Fibroblast of skin of left quadriceps (primary cell): ENCODE measurements at regions not wholly inside any gene's neighbourhood (a gene's known extent, or its start where the extent isn't known, plus 50 kb on each side); places are given as distances from the start of the nearest gene placed in this dataset.
"Not testable (repeated sequence)": the region's sequence is repeated elsewhere in the genome, so short reads cannot be mapped to it uniquely, and the experiment has no call there.

Experiments used
- DNase-seq, 2 experiments: peaks; one replicate each; pipeline ENCODE4 v3.0.0-alpha.2; 2013; ENCODE audit warnings: low read depth in 2 of 2

DNA sequence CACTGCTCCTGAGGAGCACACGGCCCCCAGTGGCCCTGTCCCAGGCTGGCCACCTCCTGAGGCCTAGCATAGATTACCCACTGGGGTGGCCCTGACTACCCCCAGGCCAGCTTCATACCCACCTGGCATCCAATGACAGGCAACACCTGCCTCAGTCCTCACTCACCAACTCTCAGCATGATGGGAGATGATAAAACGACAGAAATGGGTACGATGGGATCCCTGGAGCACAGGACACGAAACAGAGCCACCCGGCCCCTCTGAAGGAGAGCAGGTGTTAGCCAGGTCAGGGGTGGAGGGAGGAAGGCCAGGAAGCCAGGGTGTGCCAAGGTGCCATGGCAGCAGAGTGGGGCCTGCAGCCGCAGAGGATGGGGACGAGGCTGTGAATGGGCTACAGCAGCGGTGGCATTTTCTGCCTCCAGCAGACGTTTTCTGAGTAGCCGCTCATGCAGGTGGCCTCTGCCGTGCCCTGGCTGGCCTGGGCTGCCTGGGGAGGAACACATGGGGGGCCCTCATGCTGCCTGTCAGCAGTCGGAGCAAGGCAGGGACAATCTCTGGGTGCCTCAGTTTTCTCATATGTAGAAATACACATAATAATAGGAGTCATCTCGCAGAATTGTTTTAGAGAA lies 50.2 kb upstream of the FGF3 start:
- DNase-seq = no peak

DNA sequence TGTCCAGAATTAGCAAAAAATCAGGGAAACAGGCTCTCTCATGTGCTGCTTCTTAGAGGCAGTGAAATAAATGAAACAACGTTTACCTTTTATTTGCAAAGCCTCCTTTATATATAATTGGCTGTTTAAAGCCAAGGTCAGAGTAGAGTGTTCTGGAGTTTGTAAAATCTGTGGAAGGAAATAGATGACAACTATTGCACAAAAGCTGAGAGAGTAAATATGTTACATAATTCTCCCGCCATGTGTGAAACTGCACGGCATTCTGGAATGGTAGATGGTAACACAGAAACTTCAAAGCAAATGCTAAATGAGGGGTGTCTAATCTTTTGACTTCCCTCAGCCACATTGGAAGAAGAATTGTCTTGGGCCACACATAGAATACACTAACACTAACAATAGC lies 51.5 kb upstream of the FGF3 start:
- no peak for DNase-seq

DNA sequence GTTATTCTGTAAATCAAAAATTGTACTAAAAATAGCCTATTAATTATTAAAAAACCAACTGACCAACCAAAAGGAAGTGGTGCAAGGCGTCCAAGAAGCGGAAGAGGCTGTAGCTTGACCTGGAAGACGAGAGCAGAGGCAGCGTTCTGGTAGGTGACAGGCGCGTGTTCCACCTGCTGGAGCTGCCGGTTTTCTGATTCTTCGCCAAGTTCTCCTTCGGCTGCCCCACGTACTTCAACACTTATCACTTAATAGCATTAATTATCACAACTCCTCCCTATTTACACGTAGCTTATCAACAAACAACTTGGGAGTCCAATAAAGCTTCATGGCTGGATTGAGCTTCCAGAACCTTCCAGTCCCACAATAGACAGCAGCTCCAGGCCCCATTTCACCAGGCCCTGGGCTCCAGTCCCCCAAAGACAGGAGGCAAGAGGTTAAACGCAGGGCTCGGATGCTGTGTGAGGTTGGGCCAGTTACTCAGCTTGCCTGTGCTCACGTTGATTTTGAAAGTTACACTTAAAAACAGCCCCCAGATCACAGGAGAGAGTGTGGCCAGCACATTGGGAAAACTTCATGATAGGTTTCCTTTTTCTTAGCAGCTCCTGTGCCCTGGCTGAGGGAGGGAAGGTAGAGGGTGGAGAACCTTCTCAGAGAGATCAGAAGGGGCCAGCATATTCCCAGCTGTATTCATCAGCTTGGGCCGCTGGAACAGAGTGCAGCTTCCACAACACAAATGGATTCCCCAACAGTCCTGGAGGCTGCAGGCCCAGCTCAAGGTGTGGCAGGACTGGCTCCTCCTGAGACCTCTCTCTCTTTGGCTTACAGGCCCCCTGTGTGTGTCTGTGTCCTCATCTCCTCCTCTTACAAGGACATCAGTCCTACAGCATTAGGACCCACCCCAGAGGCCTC lies 54.2 kb upstream of the FGF3 start:
- no peak for DNase-seq

DNA sequence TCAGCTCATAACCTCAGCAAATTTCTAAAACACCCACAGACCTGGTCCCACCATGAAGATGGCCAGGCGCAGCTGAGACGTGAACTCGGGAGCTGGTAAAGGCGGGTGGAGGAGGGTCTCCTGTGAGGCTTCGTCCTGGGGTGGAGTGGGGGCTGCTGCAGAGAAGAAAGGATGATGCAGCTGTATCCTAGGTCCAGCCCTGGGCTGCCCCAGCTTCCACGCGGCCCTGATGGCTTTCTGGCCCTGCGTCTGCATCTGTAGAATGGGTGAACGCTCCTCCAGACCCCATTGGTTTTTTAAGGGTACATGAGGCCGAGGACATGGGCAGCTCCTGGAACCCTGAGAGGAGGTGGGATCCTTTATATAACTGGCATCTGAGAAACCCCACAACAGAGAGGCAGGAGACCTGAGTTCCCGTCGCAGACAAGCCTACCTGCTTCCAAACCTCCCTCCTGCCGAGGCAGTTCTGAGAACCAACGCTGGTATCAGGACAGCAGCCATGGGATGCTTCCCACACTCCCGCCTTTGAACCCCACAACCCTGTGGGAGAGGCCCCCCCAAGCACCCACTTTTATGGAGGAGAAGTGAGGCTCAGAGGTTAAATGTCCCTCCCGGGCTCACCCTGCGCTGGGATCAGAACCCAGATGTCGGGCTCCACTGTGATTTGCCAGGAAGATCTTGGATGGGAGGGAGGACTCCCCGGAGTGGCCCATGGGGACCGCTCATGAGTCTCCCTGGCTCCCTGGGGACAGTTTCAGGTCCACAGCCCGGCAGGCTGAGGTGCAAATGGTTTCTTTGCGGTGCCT lies 55.2 kb upstream of the FGF3 start:
- DNase-seq = no peak

DNA sequence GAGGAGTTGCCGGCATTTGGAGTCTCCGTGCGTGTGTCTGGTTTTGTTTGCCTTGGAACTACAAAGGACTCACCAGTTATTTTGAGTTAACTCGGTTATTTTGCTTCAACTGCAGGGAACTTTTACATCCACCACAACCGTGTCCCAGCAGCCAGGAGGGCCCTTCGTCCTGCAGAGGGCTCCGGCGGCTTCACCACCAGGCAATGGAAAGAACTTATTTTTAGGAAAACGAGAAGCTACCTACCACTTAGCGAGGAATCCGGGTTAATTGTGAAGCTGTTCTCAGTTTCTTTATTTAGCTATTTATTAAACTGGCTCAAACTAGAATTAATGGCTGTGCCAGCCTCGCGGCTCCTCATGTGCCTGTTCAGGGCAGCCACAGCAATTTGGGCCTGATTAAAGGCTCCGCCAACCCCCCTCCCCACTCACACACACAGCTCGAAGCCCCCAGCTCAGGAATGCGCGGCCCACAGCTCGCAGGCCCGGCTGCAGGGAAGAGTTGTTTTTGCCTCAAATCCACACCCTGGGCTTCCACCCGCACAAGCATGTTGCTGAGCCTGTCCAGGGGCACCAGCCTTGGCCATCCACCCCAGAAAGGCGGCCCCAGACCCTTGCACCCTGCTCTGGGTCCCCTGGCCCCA lies 55.9 kb upstream of the FGF3 start:
- no peak for DNase-seq

DNA sequence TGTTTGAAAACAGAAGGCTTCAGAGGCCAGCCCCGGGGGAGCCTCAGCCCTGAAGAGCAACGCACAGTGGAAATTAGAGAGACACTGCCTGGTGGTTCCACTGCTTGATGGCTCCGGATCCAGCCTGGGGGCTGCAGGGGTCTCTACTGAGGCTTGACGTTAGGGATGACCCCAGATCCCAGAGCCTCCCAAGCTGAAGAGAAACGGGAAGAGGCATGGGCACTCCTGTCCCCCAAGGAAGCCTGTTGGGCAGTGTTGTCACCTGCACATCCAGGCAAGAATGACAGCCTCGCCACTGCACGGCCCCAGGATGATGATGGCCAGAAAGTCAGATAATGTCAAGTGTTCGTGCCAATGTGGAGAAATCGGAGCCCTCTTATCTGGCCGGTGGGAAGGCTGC lies 56.8 kb upstream of the FGF3 start:
- DNase-seq = no peak

DNA sequence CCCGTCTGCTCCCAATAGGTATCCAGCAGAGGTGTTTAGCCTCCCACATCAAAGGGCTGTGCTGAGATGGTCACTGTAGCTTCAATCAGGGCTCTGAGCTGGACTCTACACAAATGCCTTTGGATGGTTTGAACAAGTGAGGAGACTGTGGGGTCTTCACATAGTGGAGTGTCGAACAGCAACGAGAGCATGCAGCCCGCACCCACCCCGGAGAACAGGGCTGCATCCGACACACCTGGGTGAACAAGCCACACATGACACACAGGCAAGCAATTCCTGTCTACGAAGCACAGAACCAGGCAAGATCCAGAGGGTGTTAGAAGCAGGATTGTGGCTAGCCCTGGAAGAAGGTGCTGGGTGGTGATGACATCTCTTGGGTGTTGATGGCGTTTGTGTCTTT lies 58.0 kb upstream of the FGF3 start:
- DNase-seq = no peak

DNA sequence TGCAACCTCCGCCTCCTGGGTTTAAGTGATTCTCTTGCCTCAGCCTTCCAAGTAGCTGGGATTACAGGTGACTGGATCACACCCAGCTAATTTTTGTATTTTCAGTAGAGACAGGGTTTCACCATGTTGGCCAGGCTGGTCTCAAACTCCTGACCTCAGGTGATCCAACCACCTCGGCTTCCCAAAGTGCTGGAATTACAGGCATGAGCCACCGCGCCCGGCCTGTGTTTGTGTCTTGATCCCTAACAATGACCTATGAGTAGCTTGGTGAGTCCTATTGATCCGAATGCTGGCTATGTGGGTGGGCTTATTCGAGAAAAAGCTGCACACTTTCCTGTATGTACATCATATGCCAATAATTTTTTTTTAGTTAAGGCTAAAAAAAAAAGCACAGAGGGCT lies 58.5 kb upstream of the FGF3 start:
- not testable (repeated sequence) for DNase-seq

DNA sequence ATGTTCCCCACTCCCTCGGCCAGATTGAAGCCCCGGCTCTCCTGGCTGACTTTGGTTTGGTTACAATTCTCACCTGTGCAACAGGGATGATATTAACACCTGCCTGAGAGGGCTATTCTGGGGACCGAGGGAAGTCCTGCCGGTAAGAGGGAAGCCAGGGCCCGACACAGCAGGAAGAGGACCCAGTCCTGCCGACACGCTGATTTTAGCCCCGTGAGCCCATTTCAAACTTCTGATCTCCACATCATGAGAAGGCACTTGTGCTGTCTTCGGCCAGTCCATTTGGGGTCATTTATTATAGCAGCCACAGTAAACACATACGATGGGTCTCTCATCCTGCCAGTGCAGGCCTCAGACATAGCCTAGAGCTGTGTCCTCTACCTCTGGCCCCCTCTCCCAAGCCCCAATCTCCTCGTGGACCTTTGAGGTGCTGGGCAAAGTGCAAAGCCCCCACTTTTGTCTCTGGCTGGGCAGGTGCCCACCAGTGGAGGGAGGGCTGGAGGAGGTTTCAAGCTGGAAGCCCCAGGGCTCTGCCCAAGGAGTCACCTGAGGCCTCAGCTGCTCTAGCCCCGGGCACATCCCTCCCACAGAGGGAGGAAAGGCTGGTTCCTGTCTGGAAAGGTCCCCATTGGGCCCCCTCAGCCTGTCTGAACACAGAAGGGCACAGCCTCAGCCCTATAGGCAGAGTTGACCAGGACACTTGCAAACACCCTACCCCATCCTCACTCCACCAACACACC lies 59.1 kb upstream of the FGF3 start:
- DNase-seq = no peak

DNA sequence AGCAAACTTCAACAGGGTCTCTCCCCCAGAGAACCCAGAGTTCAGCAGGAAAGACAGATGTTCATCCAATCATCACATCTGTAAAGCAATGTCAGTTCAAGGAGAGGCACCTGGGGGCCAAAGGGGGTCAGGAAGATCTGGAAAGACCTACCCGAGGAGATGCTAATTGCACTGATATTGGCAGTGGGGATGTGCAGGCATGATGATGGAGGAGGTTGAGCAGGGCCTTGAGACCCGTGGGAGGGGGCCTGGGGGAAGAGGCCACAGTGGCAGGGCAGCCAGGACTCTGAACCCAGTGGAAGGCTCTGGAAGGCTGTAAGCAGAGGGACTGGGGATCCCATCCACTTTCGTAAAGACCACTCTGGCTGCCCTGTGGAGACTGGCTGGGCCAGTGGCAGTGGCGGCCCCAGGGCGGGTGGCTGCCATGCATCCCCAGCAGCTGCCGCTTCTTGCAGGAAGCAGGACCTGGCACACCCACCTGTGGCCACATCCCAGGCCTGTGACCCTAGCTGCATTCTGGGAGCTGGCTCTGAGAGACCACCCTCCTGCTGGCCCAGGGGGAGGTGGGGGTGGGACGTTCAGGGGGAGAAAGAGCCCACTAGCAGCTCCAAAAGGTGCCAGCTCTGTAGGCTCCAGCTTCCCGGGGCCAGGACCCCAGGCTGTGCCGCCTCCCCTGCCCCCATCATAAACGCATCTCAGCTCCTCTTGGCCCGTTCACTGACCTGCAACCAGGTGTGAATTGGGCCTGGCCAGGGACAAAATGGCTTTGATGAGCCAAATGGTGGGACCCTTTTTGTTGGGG lies 59.9 kb upstream of the FGF3 start:
- no peak for DNase-seq

DNA sequence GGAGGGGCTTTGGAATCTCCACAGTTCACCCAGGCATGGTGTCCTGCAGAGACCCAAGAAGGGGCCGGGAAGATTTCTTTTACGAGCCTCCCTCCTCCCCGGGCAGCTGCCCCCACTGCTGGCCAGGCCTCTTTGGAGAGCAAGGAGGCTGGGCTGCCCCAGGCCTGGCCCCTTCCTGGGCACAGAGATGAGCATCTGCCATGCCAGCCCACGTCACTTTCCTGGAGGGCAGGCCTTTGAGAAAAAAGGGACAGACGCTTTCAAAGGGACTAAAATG lies 60.5 kb upstream of the FGF3 start:
- DNase-seq = no peak

DNA sequence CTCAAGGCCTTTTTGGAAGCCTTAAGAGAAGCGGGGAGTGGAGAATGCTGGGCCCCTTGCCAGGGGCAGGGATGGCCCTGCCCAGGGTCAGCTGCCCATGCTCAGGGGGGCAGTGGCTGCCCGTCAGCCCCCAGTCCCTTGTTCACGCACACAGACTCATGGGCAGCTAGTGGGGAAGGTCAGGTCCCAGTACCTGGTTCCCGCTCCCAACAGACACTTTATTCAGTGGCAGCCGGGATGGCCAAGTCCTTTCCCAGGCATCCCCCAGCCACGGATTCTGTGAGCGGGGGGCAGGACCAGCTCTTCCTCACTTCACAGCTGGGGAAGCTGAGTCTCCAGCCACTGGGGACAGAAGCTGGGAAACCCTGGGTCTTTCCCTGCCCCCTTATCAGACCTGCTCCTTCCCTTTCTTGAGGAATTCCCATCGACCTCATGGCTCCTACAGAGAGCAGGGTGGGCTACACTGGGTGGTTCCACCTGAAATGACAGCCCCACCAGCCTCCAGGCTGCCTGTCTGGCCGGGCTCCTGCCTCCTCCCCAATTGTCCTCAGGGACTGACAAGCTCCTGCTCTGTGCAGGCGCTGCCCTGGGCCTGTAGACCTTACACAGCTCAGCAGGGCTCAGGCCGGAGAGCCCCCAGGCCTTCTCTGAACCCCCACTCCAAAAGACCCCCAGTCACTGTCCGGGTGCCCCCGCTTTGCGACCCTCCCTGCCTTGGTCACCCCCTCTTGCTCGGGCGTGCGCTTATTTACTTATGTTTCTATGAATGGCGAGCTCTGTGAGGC lies 61.0 kb upstream of the FGF3 start:
- DNase-seq = no peak

DNA sequence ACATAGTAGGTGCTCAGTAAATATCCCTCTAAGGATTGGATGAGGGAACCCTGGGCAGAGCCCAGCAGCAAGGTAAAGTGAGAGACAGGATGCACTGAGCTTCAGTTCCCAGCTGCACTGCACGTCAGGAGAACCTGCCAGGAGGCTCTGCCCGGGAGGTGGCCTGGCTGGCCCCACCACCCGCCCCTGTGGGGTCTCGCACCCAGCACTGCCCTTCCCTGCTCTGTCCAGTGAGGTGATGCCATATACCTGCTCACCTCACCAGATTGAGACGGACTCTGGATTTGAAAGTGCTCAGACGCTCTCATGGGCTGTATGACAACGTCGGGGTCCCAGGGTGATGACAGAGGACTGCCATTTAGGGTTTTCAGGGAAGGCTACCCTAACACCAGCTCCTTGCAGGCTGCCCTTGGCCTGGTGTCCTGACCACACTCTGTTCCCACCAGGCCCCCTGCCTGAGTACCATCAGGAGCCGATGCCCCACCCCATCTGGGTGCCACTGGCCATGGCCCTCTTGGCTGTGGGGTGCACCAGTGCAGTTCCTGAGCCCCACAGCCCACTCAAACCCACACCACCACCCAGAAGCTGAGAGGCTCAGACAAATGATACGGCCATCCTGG lies 61.7 kb upstream of the FGF3 start:
- no peak for DNase-seq

DNA sequence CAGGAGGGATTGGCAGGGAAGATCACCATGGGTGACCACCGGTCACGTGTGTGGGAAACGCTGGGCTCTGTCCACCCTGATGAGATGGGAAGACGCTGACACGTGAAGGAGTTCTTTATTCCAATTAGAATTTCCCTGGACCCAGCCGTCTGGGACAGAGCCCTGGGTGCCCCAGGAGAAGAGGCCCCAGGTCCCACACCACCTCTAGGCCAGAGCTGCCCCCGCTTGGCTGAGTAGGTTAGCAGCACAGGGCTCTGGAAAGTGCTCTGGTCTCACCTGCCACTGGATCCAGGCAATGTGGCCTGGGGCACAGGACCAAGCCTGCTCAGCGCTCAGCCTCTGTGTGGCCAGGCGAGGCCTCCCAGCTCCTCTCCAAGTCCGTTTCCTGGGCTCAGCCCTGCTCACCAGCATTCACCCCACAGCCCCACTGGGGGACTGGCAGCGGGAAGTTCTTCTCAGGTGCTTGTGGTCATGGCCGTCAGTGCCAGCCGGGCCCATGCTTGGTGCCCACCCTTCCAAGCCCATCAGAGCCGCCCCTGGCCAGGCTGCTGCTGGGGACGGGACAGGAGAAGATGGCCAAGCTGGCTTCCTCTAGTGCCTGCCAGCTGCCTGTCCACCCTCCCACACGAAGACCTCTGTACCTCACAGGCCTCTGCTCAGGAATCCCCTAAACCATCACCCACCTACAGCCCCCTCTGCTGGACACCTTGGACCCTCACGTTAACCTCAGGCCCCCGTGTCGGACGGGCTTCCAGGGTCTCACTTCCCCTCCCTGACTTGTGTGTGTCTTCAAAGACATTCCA lies 62.5 kb upstream of the FGF3 start:
- no peak for DNase-seq

DNA sequence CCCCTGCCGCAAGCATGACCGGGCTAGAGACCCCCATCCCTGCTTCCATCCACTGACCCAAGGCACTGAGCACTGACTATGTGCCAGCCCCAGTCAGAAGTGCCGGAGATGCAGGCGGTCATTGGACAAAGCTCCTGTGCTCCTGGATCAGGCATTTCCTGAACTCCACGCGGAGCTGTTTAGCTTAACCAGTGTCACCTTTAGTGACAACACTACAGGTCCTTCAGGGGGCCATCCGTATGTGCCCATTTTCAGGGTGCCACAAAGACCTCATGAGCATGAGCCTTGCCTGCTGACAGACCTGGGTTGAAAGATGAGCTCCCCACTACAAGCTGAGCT lies 63.0 kb upstream of the FGF3 start:
- DNase-seq = no peak

DNA sequence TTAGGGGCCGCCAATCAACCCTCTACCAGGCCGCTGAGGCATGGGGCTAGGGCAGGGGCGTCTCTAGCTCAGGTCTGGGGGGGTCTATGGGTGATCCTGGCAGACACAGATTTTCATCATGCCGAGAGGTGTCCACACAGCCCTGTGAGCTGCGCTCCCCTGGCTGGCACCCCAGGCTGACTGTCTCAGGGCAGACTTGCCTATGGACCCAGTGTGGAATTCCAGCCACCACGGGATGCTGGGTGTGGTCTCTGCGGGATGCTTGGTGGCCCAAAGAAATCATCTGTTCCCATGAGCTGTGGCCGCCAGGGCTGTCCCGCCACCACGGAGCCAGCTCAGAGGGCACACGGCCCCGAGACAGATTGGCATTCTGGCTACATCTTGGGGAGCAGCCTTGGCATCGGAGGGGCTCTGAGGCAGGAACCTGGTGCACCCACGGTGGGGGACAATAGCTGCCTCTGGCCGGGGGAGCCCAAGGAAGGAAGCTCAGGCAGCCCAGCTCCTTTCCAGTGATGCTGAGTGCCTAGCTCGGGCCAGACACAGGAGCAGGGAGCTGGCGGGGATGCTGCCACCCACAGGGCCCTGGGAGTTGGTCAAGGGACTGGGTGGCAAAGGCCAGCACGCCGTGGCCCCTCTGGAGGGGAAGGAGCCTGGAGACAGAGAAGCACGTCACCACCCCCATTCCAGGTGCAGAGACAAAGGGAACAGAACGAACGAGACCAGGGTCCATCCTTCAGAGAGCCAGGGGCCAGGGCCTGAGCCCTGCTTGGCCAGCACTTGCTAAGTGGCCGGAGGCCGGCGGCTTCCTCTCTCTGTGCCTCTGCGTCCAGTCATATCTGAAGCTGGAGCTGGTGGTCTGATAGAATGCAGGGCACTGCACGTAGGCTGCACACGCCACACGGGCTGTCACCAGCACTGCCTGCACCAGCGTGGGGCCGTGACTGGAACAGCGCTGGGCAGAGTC lies 64.4 kb upstream of the FGF3 start:
- DNase-seq = no peak

DNA sequence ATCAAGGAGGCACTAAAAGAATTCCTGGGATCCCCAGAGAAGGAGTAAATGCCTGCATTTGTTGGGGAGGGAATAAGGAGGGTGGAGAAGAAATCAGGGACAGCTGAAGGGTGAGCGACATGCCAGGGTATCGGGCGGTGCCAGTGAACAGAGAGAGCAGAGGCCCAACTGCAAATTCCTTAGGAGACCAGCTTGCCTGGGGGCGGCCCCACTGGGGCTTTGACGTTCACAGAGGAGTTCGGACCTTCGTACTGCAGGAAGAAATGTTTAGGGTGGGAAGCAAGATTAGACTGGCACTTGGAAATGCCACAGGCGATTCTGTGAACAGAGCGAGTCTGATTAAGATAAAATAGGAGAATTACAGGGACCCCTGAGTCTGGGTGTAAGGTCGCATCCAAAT lies 65.1 kb upstream of the FGF3 start:
- DNase-seq = no peak

DNA sequence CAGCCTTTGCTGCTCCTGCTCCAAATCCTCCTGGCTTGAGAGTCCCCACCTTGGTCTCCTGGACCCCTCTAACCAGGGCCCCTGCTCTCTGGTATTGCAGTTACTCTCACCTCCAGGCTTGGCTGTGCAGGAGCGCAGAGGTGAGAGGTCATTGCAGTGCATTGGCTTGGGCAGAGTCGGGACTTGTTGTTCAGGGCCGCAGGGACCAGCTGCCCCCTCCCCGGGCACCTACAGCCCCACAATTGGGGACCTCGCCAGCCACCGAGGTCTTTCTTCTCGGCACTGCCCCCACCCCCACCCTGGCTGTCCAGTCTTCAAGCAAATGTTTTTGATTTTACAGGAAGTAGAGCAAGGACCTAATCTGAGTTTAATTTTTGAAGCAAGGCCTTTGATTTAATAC lies 65.5 kb upstream of the FGF3 start:
- no peak for DNase-seq
